K562 (cell line): ENCODE measurements at regions not wholly inside any gene's neighbourhood (a gene's known extent, or its start where the extent isn't known, plus 50 kb on each side); places are given as distances from the start of the nearest gene placed in this dataset.

Experiments
- BHLHE40 ChIP-seq: IDR thresholded peaks from 2 replicates; pipeline ENCODE4 v1.6.1; 2011; ENCODE audit warnings: low read length, improper control_type of control experiment
- MYBL2 ChIP-seq, 2 experiments: fragments of 450-650 bp in 1 of 2; sonication (generic) in 1 of 2; formaldehyde crosslinking in 1 of 2; IDR thresholded peaks; 2 replicates each; pipeline versions ENCODE4 v1.6.1 to v1.8.1; 2017 to 2022; ENCODE audit warnings: borderline replicate concordance in 1 of 2, inconsistent platforms in 1 of 2, low read depth in 1 of 2, mild to moderate bottlenecking in 1 of 2, missing genetic modification reagents in 1 of 2, moderate library complexity in 1 of 2
- RFX5 ChIP-seq: IDR thresholded peaks from 2 replicates; pipeline ENCODE4 v1.6.1; 2011; ENCODE audit warnings: low read depth, mild to moderate bottlenecking, improper control_type of control experiment, low read length
- SREBF2 ChIP-seq: sonication (generic); formaldehyde crosslinking; IDR thresholded peaks from 2 replicates; pipeline ENCODE4 v1.4.0; 2020; ENCODE audit warnings: mild to moderate bottlenecking, missing genetic modification reagents
- SRSF3 ChIP-seq: fragments of 200-400 bp; formaldehyde crosslinking; IDR thresholded peaks from 2 replicates; pipeline ENCODE4 v1.6.1; 2016; ENCODE audit warnings: mild to moderate bottlenecking, low read length, moderate library complexity; ENCODE audit not compliant: insufficient read depth
- TRIM24 ChIP-seq, 2 experiments: fragments of 450-650 bp; IDR thresholded peaks; 2 replicates each; pipeline ENCODE4 v1.6.1; 2016
- XRCC5 ChIP-seq: fragments of 200-400 bp; formaldehyde crosslinking; IDR thresholded peaks from 2 replicates; pipeline ENCODE4 v1.6.1; 2017; ENCODE audit warnings: low read depth, mild to moderate bottlenecking, low read length
- ZFP1 ChIP-seq: fragments of 450-650 bp; formaldehyde crosslinking; IDR thresholded peaks from 2 replicates; pipeline ENCODE4 v1.4.0; 2020; ENCODE audit warnings: mild to moderate bottlenecking, mixed read lengths
- ZNF76 ChIP-seq: fragments of 250-450 bp; sonication (Bioruptor Pico); IDR thresholded peaks from 2 replicates; pipeline ENCODE4 v1.4.0; 2020; ENCODE audit warnings: mild to moderate bottlenecking, moderate library complexity, borderline replicate concordance
- TF ChIP-seq, protein P1 (sequence below), 3 experiments: IDR thresholded peaks in 2 of 3; conservative IDR thresholded peaks in 1 of 3; 2 replicates each; pipeline ENCODE4 v1.5.1; 2011 to 2012; ENCODE audit warnings: low read length in 3 of 3, mild to moderate bottlenecking in 3 of 3, control low read depth in 2 of 3, improper control_type of control experiment in 1 of 3, inconsistent platforms in 1 of 3, low read depth in 1 of 3, mixed read lengths in 1 of 3, moderate library complexity in 1 of 3; ENCODE audit not compliant: insufficient read depth in 2 of 3
- TF ChIP-seq, protein P2 (sequence below): fragments of 250-450 bp; sonication (Bioruptor Pico); IDR thresholded peaks from 2 replicates; pipeline ENCODE4 v1.5.0; 2020; ENCODE audit warnings: mild to moderate bottlenecking, borderline replicate concordance

DNA sequence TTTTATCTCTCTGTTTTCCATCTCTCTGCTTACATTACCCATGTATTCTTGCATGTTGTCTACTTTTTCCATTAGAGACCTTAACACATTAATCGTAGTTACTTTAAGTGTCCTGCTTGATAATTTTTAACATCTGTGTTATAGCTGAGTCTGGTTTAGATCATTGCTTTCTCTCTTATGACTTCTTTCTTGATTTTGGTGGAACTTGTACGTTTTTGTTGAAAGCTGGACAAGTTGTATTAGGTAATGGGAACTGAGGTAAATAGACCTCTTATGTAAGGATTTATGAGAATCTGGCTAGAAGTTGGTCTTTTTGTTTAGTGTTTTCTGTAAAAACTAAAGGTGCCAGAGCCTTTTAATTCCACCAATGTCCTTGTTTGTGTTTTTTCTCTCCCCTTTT, 100.8 kb upstream of the LYZL2 start:
- TF ChIP-seq ZFP1 (CRISPR knock-in tag) (no peak), SRSF3 (no peak), SREBF2 (CRISPR knock-in tag) (no peak), TRIM24 (IDR thresholded peaks at IDR 0.05) (no peak), BHLHE40 (no peak), MYBL2 (IDR thresholded peaks at IDR 0.05; ENCODE audit: low read depth) (no peak), MYBL2 (CRISPR knock-in tag; IDR thresholded peaks at IDR 0.05; ENCODE audit: borderline replicate concordance) (no peak), ZNF76 (CRISPR knock-in tag) (no peak), RFX5 (no peak), XRCC5 (no peak)
- TF ChIP-seq, protein P1, sequence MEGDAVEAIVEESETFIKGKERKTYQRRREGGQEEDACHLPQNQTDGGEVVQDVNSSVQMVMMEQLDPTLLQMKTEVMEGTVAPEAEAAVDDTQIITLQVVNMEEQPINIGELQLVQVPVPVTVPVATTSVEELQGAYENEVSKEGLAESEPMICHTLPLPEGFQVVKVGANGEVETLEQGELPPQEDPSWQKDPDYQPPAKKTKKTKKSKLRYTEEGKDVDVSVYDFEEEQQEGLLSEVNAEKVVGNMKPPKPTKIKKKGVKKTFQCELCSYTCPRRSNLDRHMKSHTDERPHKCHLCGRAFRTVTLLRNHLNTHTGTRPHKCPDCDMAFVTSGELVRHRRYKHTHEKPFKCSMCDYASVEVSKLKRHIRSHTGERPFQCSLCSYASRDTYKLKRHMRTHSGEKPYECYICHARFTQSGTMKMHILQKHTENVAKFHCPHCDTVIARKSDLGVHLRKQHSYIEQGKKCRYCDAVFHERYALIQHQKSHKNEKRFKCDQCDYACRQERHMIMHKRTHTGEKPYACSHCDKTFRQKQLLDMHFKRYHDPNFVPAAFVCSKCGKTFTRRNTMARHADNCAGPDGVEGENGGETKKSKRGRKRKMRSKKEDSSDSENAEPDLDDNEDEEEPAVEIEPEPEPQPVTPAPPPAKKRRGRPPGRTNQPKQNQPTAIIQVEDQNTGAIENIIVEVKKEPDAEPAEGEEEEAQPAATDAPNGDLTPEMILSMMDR (IDR thresholded peaks at IDR 0.05 in 2 of 3, conservative IDR thresholded peaks at IDR 0.05 in 1 of 3; ENCODE audit: insufficient read depth in 2 of 3, low read depth in 1 of 3, low read length in 3 of 3), result no peak
- TF ChIP-seq, protein P2, sequence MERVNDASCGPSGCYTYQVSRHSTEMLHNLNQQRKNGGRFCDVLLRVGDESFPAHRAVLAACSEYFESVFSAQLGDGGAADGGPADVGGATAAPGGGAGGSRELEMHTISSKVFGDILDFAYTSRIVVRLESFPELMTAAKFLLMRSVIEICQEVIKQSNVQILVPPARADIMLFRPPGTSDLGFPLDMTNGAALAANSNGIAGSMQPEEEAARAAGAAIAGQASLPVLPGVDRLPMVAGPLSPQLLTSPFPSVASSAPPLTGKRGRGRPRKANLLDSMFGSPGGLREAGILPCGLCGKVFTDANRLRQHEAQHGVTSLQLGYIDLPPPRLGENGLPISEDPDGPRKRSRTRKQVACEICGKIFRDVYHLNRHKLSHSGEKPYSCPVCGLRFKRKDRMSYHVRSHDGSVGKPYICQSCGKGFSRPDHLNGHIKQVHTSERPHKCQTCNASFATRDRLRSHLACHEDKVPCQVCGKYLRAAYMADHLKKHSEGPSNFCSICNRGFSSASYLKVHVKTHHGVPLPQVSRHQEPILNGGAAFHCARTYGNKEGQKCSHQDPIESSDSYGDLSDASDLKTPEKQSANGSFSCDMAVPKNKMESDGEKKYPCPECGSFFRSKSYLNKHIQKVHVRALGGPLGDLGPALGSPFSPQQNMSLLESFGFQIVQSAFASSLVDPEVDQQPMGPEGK, result no peak
